KG1 (cell line): ENCODE measurements at regions not wholly inside any gene's neighbourhood (a gene's known extent, or its start where the extent isn't known, plus 50 kb on each side); places are given as distances from the start of the nearest gene placed in this dataset.
A peak's percentile ranks its signal among the peaks of the same experiment; 100 is the strongest.

ENCODE experiments used
- DNase-seq: peaks from one replicate; lab custom pipeline; 2025; lab: John Stamatoyannopoulos, UW

- DNase-seq: no peak
Measured at GRCh38 chr6:137353842-137354397, 134.7 kb upstream of the IFNGR1 start.

- DNase-seq: no peak
Measured at GRCh38 chr6:137353346-137353745, 134.2 kb upstream of the IFNGR1 start.

GRCh38 chr6:137352859-137353258 is 133.7 kb upstream of the IFNGR1 start:
- no peak for DNase-seq

GRCh38 chr6:137351890-137352289 is 132.7 kb upstream of the IFNGR1 start:
- no peak for DNase-seq

- no peak for DNase-seq
Measured at GRCh38 chr6:137350857-137351256, 131.7 kb upstream of the IFNGR1 start.

GRCh38 chr6:137349856-137350830 is 131.0 kb upstream of the IFNGR1 start:
- DNase-seq: no peak

GRCh38 chr6:137348777-137349176 is 129.6 kb upstream of the IFNGR1 start:
- no peak for DNase-seq

GRCh38 chr6:137343241-137343640 is 124.1 kb upstream of the IFNGR1 start:
- DNase-seq: no peak

GRCh38 chr6:137342607-137343190 is 123.5 kb upstream of the IFNGR1 start:
- DNase-seq: no peak

GRCh38 chr6:137341681-137342195 is 122.6 kb upstream of the IFNGR1 start:
- DNase-seq: no peak

GRCh38 chr6:137339929-137340559 is 120.9 kb upstream of the IFNGR1 start:
- DNase-seq: no peak

GRCh38 chr6:137334884-137335283 is 115.7 kb upstream of the IFNGR1 start:
- DNase-seq: no peak

- DNase-seq: no peak
Measured at GRCh38 chr6:137334094-137334493, 114.9 kb upstream of the IFNGR1 start.

- no peak for DNase-seq
Measured at GRCh38 chr6:137332637-137333280, 113.6 kb upstream of the IFNGR1 start.

- no peak for DNase-seq
Measured at GRCh38 chr6:137323860-137324259, 104.7 kb upstream of the IFNGR1 start.

GRCh38 chr6:137320271-137320670 is 101.1 kb upstream of the IFNGR1 start:
- DNase-seq: no peak

GRCh38 chr6:137316626-137317025 is 97.4 kb upstream of the IFNGR1 start:
- DNase-seq: no peak

GRCh38 chr6:137315081-137315480 is 95.9 kb upstream of the IFNGR1 start:
- DNase-seq: no peak

- peak; percentile 23 for DNase-seq
Measured at GRCh38 chr6:137313928-137314855, 95.0 kb upstream of the IFNGR1 start.

- no peak for DNase-seq
Measured at GRCh38 chr6:137313211-137313610, 94.0 kb upstream of the IFNGR1 start.

- no peak for DNase-seq
Measured at GRCh38 chr6:137311940-137312339, 92.8 kb upstream of the IFNGR1 start.
